CD4-positive, alpha-beta T cell treated with Interleukin-6 for 4 hours (primary cell): ENCODE measurements at regions not wholly inside any gene's neighbourhood (a gene's known extent, or its start where the extent isn't known, plus 50 kb on each side); places are given as distances from the start of the nearest gene placed in this dataset.
"Not testable (repeated sequence)": the region's sequence is repeated elsewhere in the genome, so short reads cannot be mapped to it uniquely, and the experiment has no call there.

ENCODE experiments used
- DNase-seq: peaks from one replicate; pipeline ENCODE4 v3.0.0-alpha.2; 2020; ENCODE audit warnings: mixed read lengths

GRCh38 chr2:241984658-241985057, 115.1 kb downstream of the RTP5 start:
- no peak for DNase-seq

- DNase-seq: peak; percentile 49
Observed at GRCh38 chr2:241985161-241985985, 115.8 kb downstream of the RTP5 start.

GRCh38 chr2:241985986-241986329, 116.4 kb downstream of the RTP5 start:
- DNase-seq: no peak

GRCh38 chr2:241986836-241987641, 117.5 kb downstream of the RTP5 start:
- DNase-seq: no peak

GRCh38 chr2:241987726-241988125, 118.2 kb downstream of the RTP5 start:
- DNase-seq: no peak

- DNase-seq: no peak
Observed at GRCh38 chr2:241988146-241988545, 118.6 kb downstream of the RTP5 start.

GRCh38 chr2:241989074-241989473, 119.5 kb downstream of the RTP5 start:
- no peak for DNase-seq

- no peak for DNase-seq
Observed at GRCh38 chr2:241990466-241990865, 120.9 kb downstream of the RTP5 start.

- no peak for DNase-seq
Observed at GRCh38 chr2:241991299-241991698, 121.8 kb downstream of the RTP5 start.

GRCh38 chr2:241992753-241993152, 123.2 kb downstream of the RTP5 start:
- no peak for DNase-seq

GRCh38 chr2:241993386-241994005, 124.0 kb downstream of the RTP5 start:
- DNase-seq: no peak

GRCh38 chr2:241994086-241994485, 124.6 kb downstream of the RTP5 start:
- DNase-seq: no peak

GRCh38 chr2:241994556-241995213, 125.2 kb downstream of the RTP5 start:
- no peak for DNase-seq

GRCh38 chr2:241996100-241996499, 126.6 kb downstream of the RTP5 start:
- DNase-seq: no peak

- no peak for DNase-seq
Observed at GRCh38 chr2:241997017-241997416, 127.5 kb downstream of the RTP5 start.

- no peak for DNase-seq
Observed at GRCh38 chr2:241999184-241999583, 129.7 kb downstream of the RTP5 start.

- no peak for DNase-seq
Observed at GRCh38 chr2:242001853-242002252, 132.3 kb downstream of the RTP5 start.

GRCh38 chr2:242002944-242003343, 133.4 kb downstream of the RTP5 start:
- peak; percentile 54 for DNase-seq

- no peak for DNase-seq
Observed at GRCh38 chr2:242004223-242004901, 134.8 kb downstream of the RTP5 start.

- DNase-seq: no peak
Observed at GRCh38 chr2:242004902-242005230, 135.3 kb downstream of the RTP5 start.

GRCh38 chr2:242006091-242006634, 136.6 kb downstream of the RTP5 start:
- not testable (repeated sequence) for DNase-seq

- not testable (repeated sequence) for DNase-seq
Observed at GRCh38 chr2:242008908-242009307, 139.4 kb downstream of the RTP5 start.
